Ovary (tissue), 3 donors: ENCODE measurements at regions not wholly inside any gene's neighbourhood (a gene's known extent, or its start where the extent isn't known, plus 50 kb on each side); places are given as distances from the start of the nearest gene placed in this dataset.

ENCODE experiments used
- CTCF ChIP-seq, 3 donors: fragments of 450-650 bp in 2 of 3; fragments of 200-600 bp in 1 of 3; IDR thresholded peaks; one replicate each; pipeline versions ENCODE4 v1.5.1 to v1.8.0; 2016 to 2022; ENCODE audit warnings: antibody characterized with exemption in 3 of 3, mild to moderate bottlenecking in 1 of 3
- EP300 ChIP-seq: sonication (generic); formaldehyde crosslinking; IDR thresholded peaks from one replicate; pipeline ENCODE4 v1.6.1; 2017; ENCODE audit warnings: antibody characterized with exemption
- POLR2A ChIP-seq: fragments of 450-650 bp; IDR thresholded peaks from one replicate; pipeline ENCODE4 v1.6.1; 2017; ENCODE audit warnings: antibody characterized with exemption, mild to moderate bottlenecking, moderate library complexity
- donor health status: DM: no; HTN: no; CAD: no.

GRCh38 chr15:93422476-93422875 is 333.5 kb upstream of the RGMA start:
- TF ChIP-seq CTCF (IDR thresholded peaks at IDR 0.05) (no peak), POLR2A (no peak), EP300 (no peak)
